HL-60 (cell line): ENCODE measurements at regions not wholly inside any gene's neighbourhood (a gene's known extent, or its start where the extent isn't known, plus 50 kb on each side); places are given as distances from the start of the nearest gene placed in this dataset.

Source experiments
- GABPA ChIP-seq: IDR thresholded peaks from 2 replicates; pipeline ENCODE4 v1.6.1; 2012; ENCODE audit warnings: low read depth
- POLR2AphosphoS5 ChIP-seq: IDR thresholded peaks from 2 replicates; pipeline ENCODE4 v1.6.1; 2012; ENCODE audit warnings: low read depth
- REST ChIP-seq: IDR thresholded peaks from 2 replicates; pipeline ENCODE4 v1.6.1; 2012; ENCODE audit warnings: low read depth; ENCODE audit not compliant: insufficient replicate concordance
- SPI1 ChIP-seq: IDR thresholded peaks from 2 replicates; pipeline ENCODE4 v1.6.1; 2012; ENCODE audit warnings: low read depth, mild to moderate bottlenecking, borderline replicate concordance
- TF ChIP-seq, protein P1 (sequence below): IDR thresholded peaks from one replicate; pipeline ENCODE4 v1.5.1; 2011; ENCODE audit warnings: low read length, control low read depth, inconsistent platforms; ENCODE audit not compliant: insufficient read depth

GRCh38 chr5:71972777-71973473 is 134.3 kb upstream of the MAP1B start:
- TF ChIP-seq, protein P1, sequence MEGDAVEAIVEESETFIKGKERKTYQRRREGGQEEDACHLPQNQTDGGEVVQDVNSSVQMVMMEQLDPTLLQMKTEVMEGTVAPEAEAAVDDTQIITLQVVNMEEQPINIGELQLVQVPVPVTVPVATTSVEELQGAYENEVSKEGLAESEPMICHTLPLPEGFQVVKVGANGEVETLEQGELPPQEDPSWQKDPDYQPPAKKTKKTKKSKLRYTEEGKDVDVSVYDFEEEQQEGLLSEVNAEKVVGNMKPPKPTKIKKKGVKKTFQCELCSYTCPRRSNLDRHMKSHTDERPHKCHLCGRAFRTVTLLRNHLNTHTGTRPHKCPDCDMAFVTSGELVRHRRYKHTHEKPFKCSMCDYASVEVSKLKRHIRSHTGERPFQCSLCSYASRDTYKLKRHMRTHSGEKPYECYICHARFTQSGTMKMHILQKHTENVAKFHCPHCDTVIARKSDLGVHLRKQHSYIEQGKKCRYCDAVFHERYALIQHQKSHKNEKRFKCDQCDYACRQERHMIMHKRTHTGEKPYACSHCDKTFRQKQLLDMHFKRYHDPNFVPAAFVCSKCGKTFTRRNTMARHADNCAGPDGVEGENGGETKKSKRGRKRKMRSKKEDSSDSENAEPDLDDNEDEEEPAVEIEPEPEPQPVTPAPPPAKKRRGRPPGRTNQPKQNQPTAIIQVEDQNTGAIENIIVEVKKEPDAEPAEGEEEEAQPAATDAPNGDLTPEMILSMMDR: no peak
- TF ChIP-seq GABPA: no peak
- no peak for TF ChIP-seq POLR2AphosphoS5
- TF ChIP-seq REST: no peak
- TF ChIP-seq SPI1: no peak
